Heart right ventricle (tissue), 16 donors: ENCODE measurements at regions not wholly inside any gene's neighbourhood (a gene's known extent, or its start where the extent isn't known, plus 50 kb on each side); places are given as distances from the start of the nearest gene placed in this dataset.
"Not testable (repeated sequence)": the region's sequence is repeated elsewhere in the genome, so short reads cannot be mapped to it uniquely, and the experiment has no call there.

Source experiments
- ATAC-seq, 8 donors: fragments of 200-7000 bp; cut with Tn5 transposase; one replicate each; pipeline ENCODE4 v1.9.1; 2020; ENCODE audit warnings: mild to moderate bottlenecking in 8 of 8, moderate library complexity in 8 of 8, moderate number of reproducible peaks in 1 of 8
- DNase-seq, 2 donors: peaks; one replicate each; pipeline ENCODE4 v3.0.0-alpha.2; 2020
- H3K27ac ChIP-seq, 10 donors: fragments of 200-600 bp; sonication (generic) in 2 of 10; one replicate each; pipeline versions ENCODE4 v1.5.0 to v1.8.0; 2020 to 2022; ENCODE audit warnings: mild to moderate bottlenecking in 3 of 10
- H3K27me3 ChIP-seq, 7 donors: fragments of 200-600 bp; one replicate each; pipeline ENCODE4 v1.8.0; 2021 to 2022; ENCODE audit warnings: mild to moderate bottlenecking in 2 of 7
- H3K36me3 ChIP-seq, 9 donors: fragments of 200-600 bp; sonication (generic) in 1 of 9; one replicate each; pipeline versions ENCODE4 v1.5.0 to v1.8.0; 2020 to 2022; ENCODE audit warnings: mild to moderate bottlenecking in 2 of 9
- H3K4me1 ChIP-seq, 9 donors: fragments of 200-600 bp; sonication (generic) in 1 of 9; one replicate each; pipeline versions ENCODE4 v1.5.0 to v1.8.0; 2020 to 2022; ENCODE audit warnings: mild to moderate bottlenecking in 4 of 9
- H3K4me3 ChIP-seq, 10 donors: fragments of 200-600 bp; sonication (generic) in 2 of 10; one replicate each; pipeline versions ENCODE4 v1.5.0 to v1.8.0; 2020 to 2022; ENCODE audit warnings: mild to moderate bottlenecking in 7 of 10, moderate library complexity in 2 of 10
- H3K9me3 ChIP-seq, 11 donors: fragments of 200-600 bp in 10 of 11; sonication (generic) in 2 of 11; one replicate each; pipeline versions ENCODE4 v1.5.0 to v1.8.0; 2013 to 2022; ENCODE audit warnings: mild to moderate bottlenecking in 2 of 11, control low read depth in 1 of 11, moderate library complexity in 1 of 11
- CTCF ChIP-seq, 9 donors: fragments of 200-600 bp; sonication (generic) in 2 of 9; IDR thresholded peaks; one replicate each; pipeline versions ENCODE4 v1.5.0 to v1.8.0; 2021 to 2022; ENCODE audit warnings: antibody characterized with exemption in 9 of 9, mild to moderate bottlenecking in 5 of 9, moderate library complexity in 1 of 9
- WGBS, 2 donors: extraction: QIAGEN DNeasy Blood & Tissue Kit; methylation state at CpG; one replicate each; pipeline ENCODE4 v1.1.7; 2013; ENCODE audit warnings: inconsistent platforms in 1 of 2; 5-methylcytosine and 5-hydroxymethylcytosine counted together
- intact Hi-C, 10 donors: fragments of 100-400 bp; cut with DNase I; formaldehyde crosslinking; loops; one replicate each; pipeline versions ENCODE4 v1.11.1 to v1.14.2; 2022
- donor health status: Arrhythmogenic right ventricular cardiomyopathy.
- donor health status: ischemic (EF 13 %, LVEDD 7.1; RV severe dilation, severe dysfunction).
- donor health status: healthy with polysubstance abuse.
- donor health status: DM: no; HTN: yes; CAD: no.
- donor health status: DM: no; HTN: no; CAD: no.
- donor health status: ischemic (EF 25% LVEDD 6.9; RV normal size, moderate dysfunction).
- donor health status: ischemic (EF 25% LVEDD 5.7; RV mildly dilated, moderate dysfunction).
- donor health status: healthy.
- donor health status: DM: yes; HTN: yes; CAD: no.
- donor health status: Ischemic cardiomyopathy.
- donor health status: ischemic (EF 35%, LVEDD 5.7; RV mildly dilated, moderate dysfunction).
- donor health status: nonischemic (EF 11% LVEDD 7.7; RV severe dilation, severe dysfunction).
- donor health status: DM: yes; HTN: yes; CAD: no.
- donor health status: PGD.
- donor health status: ischemic (EF 29% LVEDD 5.4; RV normal size, mild dysfunction).
- donor health status: nonischemic (EF 23%, LVEDD 6.1; RV moderate dilation, normal function).

GRCh38 chr6:169397684-169398083 is 144.0 kb upstream of the THBS2 start:
- no peak overlapping the region for H3K4me3 ChIP-seq
- ATAC-seq: no peak
- WGBS, 2 donors: 85% methylated on average over 12 of the region's 12 CpGs

GRCh38 chr6:169396554-169397163 is 143.0 kb upstream of the THBS2 start:
- H3K36me3 ChIP-seq: no peaks in the 10 kb centered on the region
- no peak for TF ChIP-seq CTCF (IDR thresholded peaks at IDR 0.05)
- ATAC-seq (no peak), DNase-seq (no peak)
- intact Hi-C loops: no loop called here
- no peaks in the 10 kb centered on the region for H3K27me3 ChIP-seq
- 90% methylated on average over 19 of the region's 19 CpGs for WGBS, 2 donors
- H3K4me3 ChIP-seq: no peak overlapping the region
- H3K4me1 ChIP-seq: no peaks in the 10 kb centered on the region
- peaks cover 0 to 16% (median 2%) of the 10 kb centered on the region in 11 donors for H3K9me3 ChIP-seq
- no peak overlapping the region for H3K27ac ChIP-seq

More at GRCh38 chr6:169397684-169398083, 144.0 kb upstream of the THBS2 start:
- peaks cover 0 to 5% (median 0%) of the 10 kb centered on the region in 11 donors for H3K9me3 ChIP-seq
- no peaks in the 10 kb centered on the region for H3K36me3 ChIP-seq
- H3K27me3 ChIP-seq: no peaks in the 10 kb centered on the region
- H3K27ac ChIP-seq: no peak overlapping the region
- no peak for TF ChIP-seq CTCF (IDR thresholded peaks at IDR 0.05)
- no peak for DNase-seq
- H3K4me1 ChIP-seq: no peaks in the 10 kb centered on the region
- intact Hi-C loops: no loop called here

- 66 to 68% methylated on average over 7 of the region's 7 CpGs for WGBS, 2 donors
- not testable (repeated sequence) for ATAC-seq
These were observed 142.4 kb upstream of the THBS2 start for GRCh38 chr6:169396009-169396539.

GRCh38 chr6:169395080-169395805 is 141.6 kb upstream of the THBS2 start:
- Histone ChIP-seq H3K27ac (no peak overlapping the region), H3K4me3 (no peak overlapping the region), H3K36me3 (no peaks in the 10 kb centered on the region), H3K27me3 (no peaks in the 10 kb centered on the region), H3K9me3 (peaks cover 0 to 30% (median 6%) of the 10 kb centered on the region in 11 donors), H3K4me1 (no peaks in the 10 kb centered on the region)
- DNase-seq: no peak
- WGBS, 2 donors: 88 to 89% methylated on average over 7 of the region's 7 CpGs
- no peak for TF ChIP-seq CTCF (IDR thresholded peaks at IDR 0.05)
- intact Hi-C loops: no loop called here
- ATAC-seq: no peak

More at GRCh38 chr6:169396009-169396539, 142.4 kb upstream of the THBS2 start:
- H3K36me3 ChIP-seq, DNase-seq, H3K27me3 ChIP-seq, H3K4me3 ChIP-seq, H3K27ac ChIP-seq, intact Hi-C loops, H3K4me1 ChIP-seq: not testable (repeated sequence)
- H3K9me3 ChIP-seq: peaks cover 0 to 22% (median 3%) of the 10 kb centered on the region in 11 donors
